ENCODE measurements at regions not wholly inside any gene's neighbourhood (a gene's known extent, or its start where the extent isn't known, plus 50 kb on each side); places are given as distances from the start of the nearest gene placed in this dataset.

- dilution Hi-C loops (cut with MboI; ENCODE audit: extremely low pct_ligation_motif_present, low sequenced_read_pairs): no loop called here
- H3K27me3 ChIP-seq (ENCODE audit: control insufficient read depth, extremely low read depth, insufficient read depth, low read length): no peaks in the 10 kb centered on the region
Observed at GRCh38 chr5:152819891-152820290, 414.8 kb upstream of the NMUR2 start.

GRCh38 chr5:152824316-152824715, 419.2 kb upstream of the NMUR2 start:
- TF ChIP-seq CTCF (optimal IDR thresholded peaks at IDR 0.05 in 1 of 3, IDR thresholded peaks at IDR 0.05 in 1 of 3, conservative IDR thresholded peaks at IDR 0.05 in 1 of 3; ENCODE audit: extremely low read depth in 1 of 3, insufficient read depth in 2 of 3, low read length in 3 of 3): no peak
- no peak for TF ChIP-seq EZH2 (IDR thresholded peaks at IDR 0.05; ENCODE audit: low read length)
- Histone ChIP-seq H3K4me2 (ENCODE audit: control insufficient read depth, extremely low read depth, insufficient read depth, low read depth, low read length) (no peak overlapping the region), H3K9me3 (ENCODE audit: control insufficient read depth, low read depth, low read length) (no peaks in the 10 kb centered on the region), H3K9me1 (ENCODE audit: control insufficient read depth, extremely low read depth, insufficient read depth, low read length) (no peaks in the 10 kb centered on the region), H3K27me3 (ENCODE audit: control insufficient read depth, extremely low read depth, insufficient read depth, low read length) (no peaks in the 10 kb centered on the region), H4K20me1 (ENCODE audit: control insufficient read depth, extremely low read depth, insufficient read depth, low read length) (no peaks in the 10 kb centered on the region), H3K36me3 (ENCODE audit: control insufficient read depth in 2 of 2, extremely low read depth in 1 of 2, insufficient read depth in 2 of 2, low read length in 2 of 2) (no peaks in the 10 kb centered on the region), H3K4me3 (ENCODE audit: control insufficient read depth in 2 of 3, extremely low read depth in 1 of 3, insufficient read depth in 2 of 3, low read depth in 1 of 3, low read length in 3 of 3) (no peak overlapping the region), H3K79me2 (ENCODE audit: control insufficient read depth, insufficient read depth, low read length) (no peaks in the 10 kb centered on the region), H2AFZ (ENCODE audit: control insufficient read depth, low read length) (no peak overlapping the region), H3K4me1 (ENCODE audit: control insufficient read depth, extremely low read depth, insufficient read depth, low read length) (no peaks in the 10 kb centered on the region), H3K9ac (ENCODE audit: control insufficient read depth, extremely low read depth, insufficient read depth, low read length) (no peak overlapping the region), H3K27ac (ENCODE audit: control insufficient read depth, insufficient read depth, low read length) (no peak overlapping the region)
- dilution Hi-C loops (cut with MboI; ENCODE audit: extremely low pct_ligation_motif_present, low sequenced_read_pairs): no loop called here
- DNase-seq (ENCODE audit: low read depth, low spot score): no peak
- no peak for FAIRE-seq

More at GRCh38 chr5:152819891-152820290, 414.8 kb upstream of the NMUR2 start:
- Histone ChIP-seq H2AFZ (ENCODE audit: control insufficient read depth, low read length) (no peak overlapping the region), H3K9ac (ENCODE audit: control insufficient read depth, extremely low read depth, insufficient read depth, low read length) (no peak overlapping the region), H3K4me2 (ENCODE audit: control insufficient read depth, extremely low read depth, insufficient read depth, low read depth, low read length) (no peak overlapping the region), H4K20me1 (ENCODE audit: control insufficient read depth, extremely low read depth, insufficient read depth, low read length) (no peaks in the 10 kb centered on the region), H3K27ac (ENCODE audit: control insufficient read depth, insufficient read depth, low read length) (no peak overlapping the region), H3K4me3 (ENCODE audit: control insufficient read depth in 2 of 3, extremely low read depth in 1 of 3, insufficient read depth in 2 of 3, low read depth in 1 of 3, low read length in 3 of 3) (no peak overlapping the region), H3K79me2 (ENCODE audit: control insufficient read depth, insufficient read depth, low read length) (no peaks in the 10 kb centered on the region), H3K9me3 (ENCODE audit: control insufficient read depth, low read depth, low read length) (no peaks in the 10 kb centered on the region), H3K9me1 (ENCODE audit: control insufficient read depth, extremely low read depth, insufficient read depth, low read length) (no peaks in the 10 kb centered on the region), H3K4me1 (ENCODE audit: control insufficient read depth, extremely low read depth, insufficient read depth, low read length) (no peaks in the 10 kb centered on the region), H3K36me3 (ENCODE audit: control insufficient read depth in 2 of 2, extremely low read depth in 1 of 2, insufficient read depth in 2 of 2, low read length in 2 of 2) (no peaks in the 10 kb centered on the region)
- no peak for TF ChIP-seq EZH2 (IDR thresholded peaks at IDR 0.05; ENCODE audit: low read length)
- TF ChIP-seq CTCF (optimal IDR thresholded peaks at IDR 0.05 in 1 of 3, IDR thresholded peaks at IDR 0.05 in 1 of 3, conservative IDR thresholded peaks at IDR 0.05 in 1 of 3; ENCODE audit: extremely low read depth in 1 of 3, insufficient read depth in 2 of 3, low read length in 3 of 3): no peak
- FAIRE-seq (no peak), DNase-seq (ENCODE audit: low read depth, low spot score) (no peak)
